Skin epidermis (tissue), 12 donors: ENCODE measurements at regions not wholly inside any gene's neighbourhood (a gene's known extent, or its start where the extent isn't known, plus 50 kb on each side); places are given as distances from the start of the nearest gene placed in this dataset.
"Not testable (repeated sequence)": the region's sequence is repeated elsewhere in the genome, so short reads cannot be mapped to it uniquely, and the experiment has no call there.

Experiments used
- H3K27ac ChIP-seq, 21 experiments: fragments of 200-600 bp; sonication (generic) in 11 of 21; one replicate each; pipeline ENCODE4 v1.5.0; 2020; ENCODE audit warnings: mild to moderate bottlenecking in 3 of 21, inconsistent platforms in 2 of 21, moderate library complexity in 2 of 21
- H3K4me3 ChIP-seq, 7 experiments: fragments of 200-600 bp; sonication (generic) in 2 of 7; one replicate each; pipeline ENCODE4 v1.5.0; 2020; ENCODE audit warnings: inconsistent platforms in 2 of 7, mild to moderate bottlenecking in 2 of 7, moderate library complexity in 1 of 7

GRCh38 chr3:177335728-177336127 lies 138.4 kb upstream of the TBL1XR1 start:
- no peak overlapping the region for H3K27ac ChIP-seq
- no peak overlapping the region for H3K4me3 ChIP-seq

GRCh38 chr3:177336873-177337450 lies 139.7 kb upstream of the TBL1XR1 start:
- Histone ChIP-seq H3K4me3 (no peak overlapping the region), H3K27ac (peak overlapping the region in 2 of 21 experiments; percentile 0 to 63)

GRCh38 chr3:177337541-177338331 lies 140.5 kb upstream of the TBL1XR1 start:
- H3K27ac ChIP-seq: peak overlapping the region in 9 of 21 experiments; percentile 0 to 63 (median 15)

GRCh38 chr3:177338697-177339219 lies 141.5 kb upstream of the TBL1XR1 start:
- H3K4me3 ChIP-seq: no peak overlapping the region

More at GRCh38 chr3:177337541-177338331, 140.5 kb upstream of the TBL1XR1 start:
- H3K4me3 ChIP-seq: no peak overlapping the region

GRCh38 chr3:177339220-177339703 lies 142.0 kb upstream of the TBL1XR1 start:
- peak overlapping the region in 1 of 21 experiments; percentile 63 for H3K27ac ChIP-seq
- not testable (repeated sequence) for H3K4me3 ChIP-seq

More at GRCh38 chr3:177338697-177339219, 141.5 kb upstream of the TBL1XR1 start:
- peak overlapping the region in 2 of 21 experiments; percentile 30 to 63 for H3K27ac ChIP-seq

- H3K4me3 ChIP-seq: no peak overlapping the region
- no peak overlapping the region for H3K27ac ChIP-seq
Observed at GRCh38 chr3:177340243-177340830, 143.1 kb upstream of the TBL1XR1 start.

- Histone ChIP-seq H3K4me3 (no peak overlapping the region), H3K27ac (peak overlapping the region in 1 of 21 experiments; percentile 26)
Observed at GRCh38 chr3:177341736-177342419, 144.6 kb upstream of the TBL1XR1 start.

- H3K27ac ChIP-seq: no peak overlapping the region
- H3K4me3 ChIP-seq: no peak overlapping the region
Observed at GRCh38 chr3:177343122-177343625, 145.9 kb upstream of the TBL1XR1 start.

GRCh38 chr3:177345049-177345972 lies 148.0 kb upstream of the TBL1XR1 start:
- H3K4me3 ChIP-seq: no peak overlapping the region

GRCh38 chr3:177345973-177346503 lies 148.8 kb upstream of the TBL1XR1 start:
- Histone ChIP-seq H3K27ac (peak overlapping the region in 15 of 21 experiments; percentile 13 to 92 (median 67)), H3K4me3 (no peak overlapping the region)

More at GRCh38 chr3:177345049-177345972, 148.0 kb upstream of the TBL1XR1 start:
- peak overlapping the region in 20 of 21 experiments; percentile 41 to 92 (median 73) for H3K27ac ChIP-seq

GRCh38 chr3:177346878-177347277 lies 149.6 kb upstream of the TBL1XR1 start:
- H3K4me3 ChIP-seq: no peak overlapping the region
- H3K27ac ChIP-seq: no peak overlapping the region

- no peak overlapping the region for H3K4me3 ChIP-seq
- H3K27ac ChIP-seq: no peak overlapping the region
Observed at GRCh38 chr3:177347611-177348010, 150.3 kb upstream of the TBL1XR1 start.

- no peak overlapping the region for H3K4me3 ChIP-seq
- H3K27ac ChIP-seq: peak overlapping the region in 1 of 21 experiments; percentile 15
Observed at GRCh38 chr3:177348974-177349373, 151.7 kb upstream of the TBL1XR1 start.

GRCh38 chr3:177349384-177349783 lies 152.1 kb upstream of the TBL1XR1 start:
- peak overlapping the region in 1 of 21 experiments; percentile 15 for H3K27ac ChIP-seq

GRCh38 chr3:177350121-177350520 lies 152.8 kb upstream of the TBL1XR1 start:
- H3K4me3 ChIP-seq: no peak overlapping the region
- no peak overlapping the region for H3K27ac ChIP-seq

More at GRCh38 chr3:177349384-177349783, 152.1 kb upstream of the TBL1XR1 start:
- H3K4me3 ChIP-seq: no peak overlapping the region

- Histone ChIP-seq H3K27ac (no peak overlapping the region), H3K4me3 (no peak overlapping the region)
Observed at GRCh38 chr3:177351206-177351605, 153.9 kb upstream of the TBL1XR1 start.

- H3K4me3 ChIP-seq: no peak overlapping the region
- no peak overlapping the region for H3K27ac ChIP-seq
Observed at GRCh38 chr3:177351757-177352158, 154.5 kb upstream of the TBL1XR1 start.

GRCh38 chr3:177352424-177352823 lies 155.1 kb upstream of the TBL1XR1 start:
- no peak overlapping the region for H3K4me3 ChIP-seq
- no peak overlapping the region for H3K27ac ChIP-seq
